GM23338 (cell line): ENCODE measurements at regions not wholly inside any gene's neighbourhood (a gene's known extent, or its start where the extent isn't known, plus 50 kb on each side); places are given as distances from the start of the nearest gene placed in this dataset.

Experiments used
- CTCF ChIP-seq, 2 experiments: fragments of 200-600 bp in 1 of 2; sonication (generic) in 1 of 2; conservative IDR thresholded peaks; 2 replicates each; pipeline versions ENCODE4 v1.5.1 to v1.6.1; 2016 to 2017; ENCODE audit warnings: antibody characterized with exemption in 2 of 2, low read depth in 2 of 2, mild to moderate bottlenecking in 2 of 2, moderate library complexity in 1 of 2
- EZH2 ChIP-seq: fragments of 200-600 bp; sonication (generic); IDR thresholded peaks from one replicate; pipeline ENCODE4 v1.8.0; 2017; ENCODE audit warnings: antibody characterized with exemption, mild to moderate bottlenecking, low read depth; ENCODE audit not compliant: unreplicated experiment
- EZH2phosphoT487 ChIP-seq: fragments of 200-600 bp; sonication (generic); IDR thresholded peaks from one replicate; pipeline ENCODE4 v1.8.1; 2018; ENCODE audit warnings: antibody characterized with exemption; ENCODE audit not compliant: unreplicated experiment
- JUNB ChIP-seq: IDR thresholded peaks from one replicate; pipeline ENCODE4 v1.6.1; 2016; ENCODE audit warnings: antibody characterized with exemption; ENCODE audit not compliant: unreplicated experiment
- NANOG ChIP-seq: IDR thresholded peaks from 2 replicates; pipeline ENCODE4 v1.6.1; 2016; ENCODE audit warnings: antibody characterized with exemption, borderline replicate concordance
- STAT1 ChIP-seq: IDR thresholded peaks from one replicate; pipeline ENCODE4 v1.6.1; 2016; ENCODE audit warnings: antibody characterized with exemption; ENCODE audit not compliant: unreplicated experiment
- ZNF331 ChIP-seq: fragments of 250-450 bp; sonication (Bioruptor Pico); IDR thresholded peaks from 2 replicates; pipeline ENCODE4 v1.5.0; 2020; ENCODE audit warnings: low read depth, mild to moderate bottlenecking, moderate library complexity
- ZNF462 ChIP-seq: fragments of 250-450 bp; sonication (Bioruptor Pico); IDR thresholded peaks from 2 replicates; pipeline ENCODE4 v1.5.0; 2020; ENCODE audit warnings: mild to moderate bottlenecking, moderate library complexity

- TF ChIP-seq ZNF462 (CRISPR knock-in tag) = no peak
- no peak for TF ChIP-seq EZH2
- no peak for TF ChIP-seq NANOG
- TF ChIP-seq JUNB = no peak
- TF ChIP-seq STAT1 = no peak
- TF ChIP-seq CTCF (conservative IDR thresholded peaks at IDR 0.05; ENCODE audit: low read depth in 2 of 2) = no peak
- no peak for TF ChIP-seq EZH2phosphoT487
- no peak for TF ChIP-seq ZNF331 (CRISPR knock-in tag)
These were observed 68.2 kb upstream of the SESN3 start (continued) for GRCh38 chr11:95299078-95299679.
